ENCODE measurements at regions not wholly inside any gene's neighbourhood (a gene's known extent, or its start where the extent isn't known, plus 50 kb on each side); places are given as distances from the start of the nearest gene placed in this dataset.

- TF ChIP-seq POLR2A (IDR thresholded peaks at IDR 0.05; ENCODE audit: insufficient read depth in 1 of 2, low read depth in 2 of 2, low read length in 2 of 2) (no peak), CREM (IDR thresholded peaks at IDR 0.05) (no peak), CREM (CRISPR knock-in tag; IDR thresholded peaks at IDR 0.05) (no peak), POLR2AphosphoS5 (IDR thresholded peaks at IDR 0.05; ENCODE audit: low read depth, low read length) (no peak), ARHGAP35 (CRISPR knock-in tag; IDR thresholded peaks at IDR 0.05; ENCODE audit: borderline replicate concordance) (no peak), PCBP2 (optimal IDR thresholded peaks at IDR 0.05; ENCODE audit: low read depth, low read length, poor library complexity, severe bottlenecking) (no peak), PHB2 (IDR thresholded peaks at IDR 0.05; ENCODE audit: partially characterized antibody) (no peak), PREB (CRISPR knock-in tag; IDR thresholded peaks at IDR 0.05) (no peak), ZBTB26 (CRISPR knock-in tag; IDR thresholded peaks at IDR 0.05; ENCODE audit: borderline replicate concordance) (no peak), ZBTB40 (IDR thresholded peaks at IDR 0.05) (no peak), ZBTB40 (CRISPR knock-in tag; IDR thresholded peaks at IDR 0.05) (no peak), CEBPB (IDR thresholded peaks at IDR 0.05; ENCODE audit: borderline replicate concordance, low read depth, low read length) (no peak)
- TF ChIP-seq, protein P1, sequence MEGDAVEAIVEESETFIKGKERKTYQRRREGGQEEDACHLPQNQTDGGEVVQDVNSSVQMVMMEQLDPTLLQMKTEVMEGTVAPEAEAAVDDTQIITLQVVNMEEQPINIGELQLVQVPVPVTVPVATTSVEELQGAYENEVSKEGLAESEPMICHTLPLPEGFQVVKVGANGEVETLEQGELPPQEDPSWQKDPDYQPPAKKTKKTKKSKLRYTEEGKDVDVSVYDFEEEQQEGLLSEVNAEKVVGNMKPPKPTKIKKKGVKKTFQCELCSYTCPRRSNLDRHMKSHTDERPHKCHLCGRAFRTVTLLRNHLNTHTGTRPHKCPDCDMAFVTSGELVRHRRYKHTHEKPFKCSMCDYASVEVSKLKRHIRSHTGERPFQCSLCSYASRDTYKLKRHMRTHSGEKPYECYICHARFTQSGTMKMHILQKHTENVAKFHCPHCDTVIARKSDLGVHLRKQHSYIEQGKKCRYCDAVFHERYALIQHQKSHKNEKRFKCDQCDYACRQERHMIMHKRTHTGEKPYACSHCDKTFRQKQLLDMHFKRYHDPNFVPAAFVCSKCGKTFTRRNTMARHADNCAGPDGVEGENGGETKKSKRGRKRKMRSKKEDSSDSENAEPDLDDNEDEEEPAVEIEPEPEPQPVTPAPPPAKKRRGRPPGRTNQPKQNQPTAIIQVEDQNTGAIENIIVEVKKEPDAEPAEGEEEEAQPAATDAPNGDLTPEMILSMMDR (CRISPR knock-in tag; IDR thresholded peaks at IDR 0.05): no peak
- TF ChIP-seq, protein P2, sequence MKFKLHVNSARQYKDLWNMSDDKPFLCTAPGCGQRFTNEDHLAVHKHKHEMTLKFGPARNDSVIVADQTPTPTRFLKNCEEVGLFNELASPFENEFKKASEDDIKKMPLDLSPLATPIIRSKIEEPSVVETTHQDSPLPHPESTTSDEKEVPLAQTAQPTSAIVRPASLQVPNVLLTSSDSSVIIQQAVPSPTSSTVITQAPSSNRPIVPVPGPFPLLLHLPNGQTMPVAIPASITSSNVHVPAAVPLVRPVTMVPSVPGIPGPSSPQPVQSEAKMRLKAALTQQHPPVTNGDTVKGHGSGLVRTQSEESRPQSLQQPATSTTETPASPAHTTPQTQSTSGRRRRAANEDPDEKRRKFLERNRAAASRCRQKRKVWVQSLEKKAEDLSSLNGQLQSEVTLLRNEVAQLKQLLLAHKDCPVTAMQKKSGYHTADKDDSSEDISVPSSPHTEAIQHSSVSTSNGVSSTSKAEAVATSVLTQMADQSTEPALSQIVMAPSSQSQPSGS (CRISPR knock-in tag; IDR thresholded peaks at IDR 0.05): no peak
Observed at GRCh38 chrX:150226223-150226965, 136.7 kb upstream of the MAMLD1 start.

All from HepG2 (cell line).